H1 (cell line): ENCODE measurements at regions not wholly inside any gene's neighbourhood (a gene's known extent, or its start where the extent isn't known, plus 50 kb on each side); places are given as distances from the start of the nearest gene placed in this dataset.

ENCODE experiments used
- BACH1 ChIP-seq: IDR thresholded peaks from 2 replicates; pipeline ENCODE4 v1.6.1; 2012; ENCODE audit warnings: low read length, improper control_type of control experiment
- TF ChIP-seq, protein P1 (sequence below): fragments of 300-600 bp; sonication (generic); IDR thresholded peaks from 2 replicates; pipeline ENCODE4 v1.7.1; 2012; ENCODE audit warnings: low read length, moderate library complexity, mild to moderate bottlenecking, inconsistent platforms; ENCODE audit not compliant: insufficient replicate concordance
- TF ChIP-seq, protein P2 (sequence below): IDR thresholded peaks from 2 replicates; pipeline ENCODE4 v1.6.1; 2012; ENCODE audit warnings: inconsistent platforms

DNA sequence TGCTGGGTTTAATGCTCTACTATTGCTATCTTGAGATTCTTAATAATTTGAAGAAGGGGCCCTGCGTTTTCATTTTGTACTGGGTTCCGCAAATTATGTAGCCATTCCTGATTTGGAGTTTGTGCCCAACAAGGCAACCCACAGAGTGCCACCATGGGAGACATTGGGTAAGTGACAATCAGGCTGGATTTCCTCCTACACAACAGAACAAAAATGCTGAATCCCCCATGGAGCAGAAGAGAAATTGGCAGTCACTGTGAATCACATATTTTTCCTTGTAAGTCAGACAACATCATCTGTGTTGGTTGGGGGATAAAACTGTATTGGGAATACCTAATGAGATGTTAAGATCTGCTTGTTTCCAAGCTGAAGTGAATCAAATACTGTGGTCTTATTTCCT lies 80.9 kb downstream of the CNGA2 start (continued):
- TF ChIP-seq, protein P1, sequence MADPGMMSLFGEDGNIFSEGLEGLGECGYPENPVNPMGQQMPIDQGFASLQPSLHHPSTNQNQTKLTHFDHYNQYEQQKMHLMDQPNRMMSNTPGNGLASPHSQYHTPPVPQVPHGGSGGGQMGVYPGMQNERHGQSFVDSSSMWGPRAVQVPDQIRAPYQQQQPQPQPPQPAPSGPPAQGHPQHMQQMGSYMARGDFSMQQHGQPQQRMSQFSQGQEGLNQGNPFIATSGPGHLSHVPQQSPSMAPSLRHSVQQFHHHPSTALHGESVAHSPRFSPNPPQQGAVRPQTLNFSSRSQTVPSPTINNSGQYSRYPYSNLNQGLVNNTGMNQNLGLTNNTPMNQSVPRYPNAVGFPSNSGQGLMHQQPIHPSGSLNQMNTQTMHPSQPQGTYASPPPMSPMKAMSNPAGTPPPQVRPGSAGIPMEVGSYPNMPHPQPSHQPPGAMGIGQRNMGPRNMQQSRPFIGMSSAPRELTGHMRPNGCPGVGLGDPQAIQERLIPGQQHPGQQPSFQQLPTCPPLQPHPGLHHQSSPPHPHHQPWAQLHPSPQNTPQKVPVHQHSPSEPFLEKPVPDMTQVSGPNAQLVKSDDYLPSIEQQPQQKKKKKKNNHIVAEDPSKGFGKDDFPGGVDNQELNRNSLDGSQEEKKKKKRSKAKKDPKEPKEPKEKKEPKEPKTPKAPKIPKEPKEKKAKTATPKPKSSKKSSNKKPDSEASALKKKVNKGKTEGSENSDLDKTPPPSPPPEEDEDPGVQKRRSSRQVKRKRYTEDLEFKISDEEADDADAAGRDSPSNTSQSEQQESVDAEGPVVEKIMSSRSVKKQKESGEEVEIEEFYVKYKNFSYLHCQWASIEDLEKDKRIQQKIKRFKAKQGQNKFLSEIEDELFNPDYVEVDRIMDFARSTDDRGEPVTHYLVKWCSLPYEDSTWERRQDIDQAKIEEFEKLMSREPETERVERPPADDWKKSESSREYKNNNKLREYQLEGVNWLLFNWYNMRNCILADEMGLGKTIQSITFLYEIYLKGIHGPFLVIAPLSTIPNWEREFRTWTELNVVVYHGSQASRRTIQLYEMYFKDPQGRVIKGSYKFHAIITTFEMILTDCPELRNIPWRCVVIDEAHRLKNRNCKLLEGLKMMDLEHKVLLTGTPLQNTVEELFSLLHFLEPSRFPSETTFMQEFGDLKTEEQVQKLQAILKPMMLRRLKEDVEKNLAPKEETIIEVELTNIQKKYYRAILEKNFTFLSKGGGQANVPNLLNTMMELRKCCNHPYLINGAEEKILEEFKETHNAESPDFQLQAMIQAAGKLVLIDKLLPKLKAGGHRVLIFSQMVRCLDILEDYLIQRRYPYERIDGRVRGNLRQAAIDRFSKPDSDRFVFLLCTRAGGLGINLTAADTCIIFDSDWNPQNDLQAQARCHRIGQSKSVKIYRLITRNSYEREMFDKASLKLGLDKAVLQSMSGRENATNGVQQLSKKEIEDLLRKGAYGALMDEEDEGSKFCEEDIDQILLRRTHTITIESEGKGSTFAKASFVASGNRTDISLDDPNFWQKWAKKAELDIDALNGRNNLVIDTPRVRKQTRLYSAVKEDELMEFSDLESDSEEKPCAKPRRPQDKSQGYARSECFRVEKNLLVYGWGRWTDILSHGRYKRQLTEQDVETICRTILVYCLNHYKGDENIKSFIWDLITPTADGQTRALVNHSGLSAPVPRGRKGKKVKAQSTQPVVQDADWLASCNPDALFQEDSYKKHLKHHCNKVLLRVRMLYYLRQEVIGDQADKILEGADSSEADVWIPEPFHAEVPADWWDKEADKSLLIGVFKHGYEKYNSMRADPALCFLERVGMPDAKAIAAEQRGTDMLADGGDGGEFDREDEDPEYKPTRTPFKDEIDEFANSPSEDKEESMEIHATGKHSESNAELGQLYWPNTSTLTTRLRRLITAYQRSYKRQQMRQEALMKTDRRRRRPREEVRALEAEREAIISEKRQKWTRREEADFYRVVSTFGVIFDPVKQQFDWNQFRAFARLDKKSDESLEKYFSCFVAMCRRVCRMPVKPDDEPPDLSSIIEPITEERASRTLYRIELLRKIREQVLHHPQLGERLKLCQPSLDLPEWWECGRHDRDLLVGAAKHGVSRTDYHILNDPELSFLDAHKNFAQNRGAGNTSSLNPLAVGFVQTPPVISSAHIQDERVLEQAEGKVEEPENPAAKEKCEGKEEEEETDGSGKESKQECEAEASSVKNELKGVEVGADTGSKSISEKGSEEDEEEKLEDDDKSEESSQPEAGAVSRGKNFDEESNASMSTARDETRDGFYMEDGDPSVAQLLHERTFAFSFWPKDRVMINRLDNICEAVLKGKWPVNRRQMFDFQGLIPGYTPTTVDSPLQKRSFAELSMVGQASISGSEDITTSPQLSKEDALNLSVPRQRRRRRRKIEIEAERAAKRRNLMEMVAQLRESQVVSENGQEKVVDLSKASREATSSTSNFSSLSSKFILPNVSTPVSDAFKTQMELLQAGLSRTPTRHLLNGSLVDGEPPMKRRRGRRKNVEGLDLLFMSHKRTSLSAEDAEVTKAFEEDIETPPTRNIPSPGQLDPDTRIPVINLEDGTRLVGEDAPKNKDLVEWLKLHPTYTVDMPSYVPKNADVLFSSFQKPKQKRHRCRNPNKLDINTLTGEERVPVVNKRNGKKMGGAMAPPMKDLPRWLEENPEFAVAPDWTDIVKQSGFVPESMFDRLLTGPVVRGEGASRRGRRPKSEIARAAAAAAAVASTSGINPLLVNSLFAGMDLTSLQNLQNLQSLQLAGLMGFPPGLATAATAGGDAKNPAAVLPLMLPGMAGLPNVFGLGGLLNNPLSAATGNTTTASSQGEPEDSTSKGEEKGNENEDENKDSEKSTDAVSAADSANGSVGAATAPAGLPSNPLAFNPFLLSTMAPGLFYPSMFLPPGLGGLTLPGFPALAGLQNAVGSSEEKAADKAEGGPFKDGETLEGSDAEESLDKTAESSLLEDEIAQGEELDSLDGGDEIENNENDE: no peak
- TF ChIP-seq, protein P2, sequence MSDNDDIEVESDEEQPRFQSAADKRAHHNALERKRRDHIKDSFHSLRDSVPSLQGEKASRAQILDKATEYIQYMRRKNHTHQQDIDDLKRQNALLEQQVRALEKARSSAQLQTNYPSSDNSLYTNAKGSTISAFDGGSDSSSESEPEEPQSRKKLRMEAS: no peak
- no peak for TF ChIP-seq BACH1
